Inferior parietal cortex (tissue), 1 donor: ENCODE measurements at regions not wholly inside any gene's neighbourhood (a gene's known extent, or its start where the extent isn't known, plus 50 kb on each side); places are given as distances from the start of the nearest gene placed in this dataset.
"Not testable (repeated sequence)": the region's sequence is repeated elsewhere in the genome, so short reads cannot be mapped to it uniquely, and the experiment has no call there.

Source experiments
- DNase-seq: peaks from one replicate; pipeline ENCODE4 v3.0.0-alpha.2; 2016; ENCODE audit errors: extremely low spot score

DNA sequence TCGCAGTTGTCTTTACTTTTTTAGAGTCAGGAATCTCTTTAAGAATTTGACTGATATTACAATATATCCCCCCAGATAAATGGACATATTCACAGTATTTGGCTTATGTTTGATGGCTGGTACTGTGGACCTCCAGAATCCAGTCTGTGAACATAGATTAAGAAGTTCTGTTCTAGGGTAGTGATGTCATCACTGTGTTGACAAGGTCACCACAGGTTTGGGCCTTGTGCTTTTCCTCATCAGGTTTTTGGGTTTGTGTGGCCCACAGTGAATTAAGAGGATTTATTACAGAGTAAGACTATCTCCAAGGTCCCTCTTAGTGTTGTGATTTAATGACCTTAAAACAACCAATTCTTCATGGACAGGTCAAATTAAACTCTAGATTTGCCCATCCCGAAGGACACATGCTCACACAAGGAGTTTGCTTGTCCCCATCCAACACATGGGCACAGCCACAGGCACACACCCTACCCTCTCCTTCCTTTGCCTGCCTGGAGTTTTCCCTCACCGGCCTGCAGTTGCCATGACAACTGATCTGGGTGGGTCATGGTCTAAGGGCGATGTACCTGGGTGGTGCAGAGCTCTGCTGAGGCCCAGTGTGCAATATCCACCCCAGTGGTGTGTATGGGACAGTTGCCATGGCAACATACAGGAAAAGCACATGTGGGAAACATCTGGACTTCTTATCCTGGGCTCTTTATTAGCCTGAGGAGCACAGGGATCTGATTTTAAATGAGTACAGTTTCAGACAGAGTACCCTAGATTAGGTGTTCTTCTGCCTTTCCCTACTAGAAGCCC lies 98.6 kb downstream of the NAV1 start:
- no peak for DNase-seq

GRCh38 chr1:201639391-201639790 lies 100.5 kb downstream of the NAV1 start:
- DNase-seq: no peak

DNA sequence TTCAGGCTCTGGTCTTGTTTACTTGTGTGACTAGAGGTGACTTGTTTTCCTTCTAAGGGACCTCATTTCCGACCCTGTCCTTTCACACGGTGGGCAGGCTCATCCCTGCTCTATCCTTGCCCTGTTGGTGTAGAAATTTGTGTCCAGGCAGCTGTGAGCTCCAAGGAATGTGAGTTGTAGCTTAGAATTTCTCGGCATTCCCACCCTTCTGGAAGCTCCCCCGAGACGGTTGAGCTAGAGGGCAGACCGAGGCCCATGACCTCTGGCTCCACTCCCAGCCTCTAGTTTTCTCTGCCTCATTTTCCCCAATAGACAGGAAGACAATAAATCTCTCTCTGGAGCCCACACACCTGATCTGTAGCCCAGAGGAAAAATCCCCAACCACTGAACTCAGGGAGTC lies 100.9 kb downstream of the NAV1 start:
- no peak for DNase-seq

DNA sequence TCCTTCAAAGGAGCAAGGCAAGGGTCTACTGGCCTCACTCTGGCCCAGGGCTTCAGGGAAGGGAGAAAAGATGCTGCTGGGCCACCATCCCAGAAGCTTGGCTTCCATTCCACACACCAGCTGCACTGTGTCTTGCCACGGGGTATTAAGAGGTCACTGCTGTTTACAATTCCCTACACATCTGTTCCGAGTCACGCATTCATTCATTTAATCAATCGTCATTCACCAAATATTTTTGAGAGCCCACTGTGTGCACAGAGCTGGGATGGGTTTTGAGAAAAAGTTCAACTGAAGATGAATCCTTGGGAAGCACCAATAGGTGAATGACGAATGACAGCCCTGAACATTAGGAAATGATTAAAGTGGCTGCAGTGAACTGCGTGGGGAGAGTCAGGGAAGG lies 101.7 kb downstream of the NAV1 start:
- no peak for DNase-seq

- no peak for DNase-seq
Measured at GRCh38 chr1:201641524-201642253, 102.8 kb downstream of the NAV1 start.

GRCh38 chr1:201643835-201644104 lies 104.8 kb downstream of the NAV1 start:
- no peak for DNase-seq

DNA sequence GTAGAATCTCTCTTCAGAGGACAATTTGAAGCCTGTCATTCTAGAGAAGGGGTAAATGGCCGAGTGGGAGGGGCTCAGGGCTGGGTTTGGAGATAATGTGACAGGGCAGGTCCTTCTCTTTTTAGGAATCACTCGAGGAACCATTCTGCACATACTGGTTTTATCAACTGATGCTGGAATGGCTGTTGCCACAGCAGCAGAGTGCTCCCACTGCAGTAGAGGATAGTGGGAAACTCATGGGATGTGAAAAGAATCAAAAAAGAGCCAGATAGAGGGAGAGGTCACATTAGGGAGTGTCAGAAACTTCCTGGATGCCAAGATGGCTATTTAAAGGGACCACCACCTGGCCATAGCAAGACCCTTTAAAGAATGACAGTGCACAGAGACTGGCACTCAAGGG lies 105.3 kb downstream of the NAV1 start:
- no peak for DNase-seq

- DNase-seq: not testable (repeated sequence)
Measured at GRCh38 chr1:201645000-201645399, 106.1 kb downstream of the NAV1 start.

DNA sequence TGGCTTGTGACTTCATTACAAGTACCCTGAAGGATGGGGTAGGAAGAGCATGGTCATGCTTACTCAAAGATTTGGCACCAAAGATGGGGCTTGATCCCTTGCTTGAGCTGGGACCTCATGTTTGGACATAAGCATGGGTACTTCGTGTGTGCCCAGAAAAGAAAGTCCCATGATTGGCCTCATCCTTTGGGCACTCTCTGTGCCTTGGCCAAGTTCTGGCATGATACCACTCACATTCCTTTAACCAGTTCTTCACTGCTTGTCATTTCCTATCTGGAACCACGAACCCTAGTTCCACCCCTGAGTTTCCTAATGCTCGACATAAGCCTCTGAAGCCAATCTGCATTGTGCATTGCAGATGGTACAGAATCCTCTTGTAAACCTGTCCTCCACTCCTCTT lies 107.0 kb downstream of the NAV1 start:
- no peak for DNase-seq

GRCh38 chr1:201646411-201647022 lies 107.6 kb downstream of the NAV1 start:
- DNase-seq: no peak

DNA sequence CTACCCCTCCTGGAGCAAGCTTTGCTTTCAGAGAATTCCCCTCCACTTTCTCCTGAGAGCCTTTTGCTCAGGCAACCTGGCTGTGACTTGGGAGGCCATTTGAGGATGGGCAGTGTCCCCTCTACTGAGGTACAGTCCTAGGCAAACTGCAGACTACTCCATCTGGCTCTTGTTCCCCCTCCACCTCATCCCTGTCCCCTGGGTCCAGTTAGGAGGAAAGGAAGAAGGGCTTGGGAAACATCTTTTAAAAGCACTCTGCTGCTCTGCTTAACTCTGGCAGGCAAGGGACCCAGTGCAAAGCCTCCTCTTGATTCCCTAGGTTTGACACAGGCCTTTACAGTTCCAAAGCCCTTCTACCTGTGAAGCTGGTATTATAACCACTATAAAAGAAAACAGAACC lies 108.2 kb downstream of the NAV1 start:
- no peak for DNase-seq

- no peak for DNase-seq
Measured at GRCh38 chr1:201647722-201648065, 108.8 kb downstream of the NAV1 start.

GRCh38 chr1:201648066-201648906 lies 109.4 kb downstream of the NAV1 start:
- DNase-seq: no peak

DNA sequence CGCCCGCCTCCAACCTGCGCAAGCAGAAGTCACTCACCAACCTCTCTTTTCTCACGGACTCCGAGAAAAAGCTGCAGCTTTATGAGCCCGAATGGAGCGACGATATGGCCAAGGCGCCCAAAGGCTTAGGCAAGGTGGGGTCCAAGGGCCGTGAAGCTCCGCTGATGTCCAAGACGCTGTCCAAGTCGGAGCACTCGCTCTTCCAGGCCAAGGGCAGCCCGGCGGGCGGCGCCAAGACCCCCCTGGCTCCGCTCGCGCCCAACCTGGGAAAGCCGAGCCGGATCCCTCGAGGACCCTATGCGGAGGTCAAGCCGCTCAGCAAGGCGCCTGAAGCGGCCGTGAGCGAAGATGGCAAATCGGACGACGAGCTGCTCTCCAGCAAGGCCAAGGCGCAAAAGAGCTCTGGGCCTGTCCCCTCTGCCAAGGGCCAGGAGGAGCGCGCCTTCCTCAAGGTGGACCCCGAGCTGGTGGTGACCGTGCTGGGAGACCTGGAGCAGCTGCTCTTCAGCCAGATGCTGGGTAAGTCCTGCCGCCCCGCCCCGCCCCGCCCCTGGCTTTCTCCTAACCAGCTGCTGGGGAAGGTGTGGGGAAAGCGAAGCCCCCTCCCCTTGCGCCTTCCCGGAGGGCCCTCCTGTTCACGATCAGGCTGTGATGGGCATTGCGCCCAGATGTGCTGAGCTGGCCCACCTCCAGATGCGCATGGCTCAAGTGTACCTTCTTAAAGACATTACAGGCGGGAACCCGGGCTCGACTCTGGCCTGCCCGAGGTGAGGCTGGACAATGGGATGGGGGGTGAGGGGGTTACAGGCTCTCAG lies 110.2 kb downstream of the NAV1 start:
- DNase-seq: no peak

- DNase-seq: peak; percentile 80
Measured at GRCh38 chr1:201649761-201650622, 111.1 kb downstream of the NAV1 start.

DNA sequence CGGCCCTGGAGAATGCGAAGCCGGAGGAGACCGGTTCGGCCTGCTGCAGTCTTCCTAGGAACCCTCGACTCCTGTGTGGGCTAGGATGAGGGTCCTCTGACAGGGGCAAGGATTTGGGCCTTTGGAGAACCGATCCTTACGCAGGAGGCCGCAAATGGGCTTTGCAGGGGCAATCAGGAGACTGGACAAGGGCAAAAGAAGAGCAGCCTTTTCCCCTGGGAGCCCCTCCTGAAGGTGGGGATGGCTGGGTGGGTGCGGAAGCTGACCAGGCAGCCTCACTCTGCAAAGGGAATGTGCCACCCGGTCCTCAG lies 111.7 kb downstream of the NAV1 start:
- DNase-seq: no peak

GRCh38 chr1:201652181-201652580 lies 113.3 kb downstream of the NAV1 start:
- no peak for DNase-seq

- DNase-seq: no peak
Measured at GRCh38 chr1:201653233-201653632, 114.3 kb downstream of the NAV1 start.

- DNase-seq: no peak
Measured at GRCh38 chr1:201653883-201654282, 115.0 kb downstream of the NAV1 start.

DNA sequence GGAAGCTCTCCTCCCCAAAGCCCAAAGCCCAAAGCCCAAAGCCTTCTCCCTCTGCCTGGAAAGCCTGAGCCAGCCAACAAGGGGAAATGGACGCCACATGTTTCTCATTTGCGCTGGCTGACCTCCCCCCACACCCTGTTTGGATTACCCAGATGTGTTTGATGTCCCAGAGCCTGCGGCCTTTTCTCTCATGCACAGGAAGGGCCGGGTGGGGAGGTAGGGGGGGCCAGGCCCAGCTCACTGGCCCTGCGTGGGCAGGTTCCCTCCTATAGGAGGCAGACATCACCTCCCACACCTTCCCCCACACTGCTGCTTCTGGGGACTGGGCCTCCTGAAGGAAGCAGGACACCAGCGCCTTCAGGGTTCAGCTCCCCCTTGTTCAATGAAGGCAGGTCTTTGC lies 116.3 kb downstream of the NAV1 start:
- no peak for DNase-seq

GRCh38 chr1:201655910-201656309 lies 117.0 kb downstream of the NAV1 start:
- no peak for DNase-seq
